Epithelial cell of prostate (primary cell): ENCODE measurements at regions not wholly inside any gene's neighbourhood (a gene's known extent, or its start where the extent isn't known, plus 50 kb on each side); places are given as distances from the start of the nearest gene placed in this dataset.
"Not testable (repeated sequence)": the region's sequence is repeated elsewhere in the genome, so short reads cannot be mapped to it uniquely, and the experiment has no call there.

Experiments used
- DNase-seq: peaks from one replicate; pipeline ENCODE4 v3.0.0-alpha.2; 2011; ENCODE audit warnings: low read depth, low spot score
- H3K27ac ChIP-seq: fragments of 450-650 bp; 2 replicates; pipeline ENCODE4 v1.5.1; 2017; ENCODE audit warnings: mild to moderate bottlenecking

GRCh38 chr1:229851511-229851910 lies 215.5 kb upstream of the GALNT2 start:
- no peak for DNase-seq
- no peak overlapping the region for H3K27ac ChIP-seq

- no peak for DNase-seq
- no peak overlapping the region for H3K27ac ChIP-seq
Observed at GRCh38 chr1:229853751-229854150, 213.3 kb upstream of the GALNT2 start.

- H3K27ac ChIP-seq, result no peak overlapping the region
Observed at GRCh38 chr1:229854620-229855019, 212.4 kb upstream of the GALNT2 start.

GRCh38 chr1:229856009-229856650 lies 210.9 kb upstream of the GALNT2 start:
- H3K27ac ChIP-seq, result no peak overlapping the region
- no peak for DNase-seq

More at GRCh38 chr1:229854620-229855019, 212.4 kb upstream of the GALNT2 start:
- DNase-seq, result no peak

- DNase-seq, result no peak
- no peak overlapping the region for H3K27ac ChIP-seq
Observed at GRCh38 chr1:229857585-229857984, 209.5 kb upstream of the GALNT2 start.

GRCh38 chr1:229859026-229859425 lies 208.0 kb upstream of the GALNT2 start:
- DNase-seq, result no peak
- no peak overlapping the region for H3K27ac ChIP-seq

- H3K27ac ChIP-seq, result no peak overlapping the region
- DNase-seq, result no peak
Observed at GRCh38 chr1:229860926-229861325, 206.1 kb upstream of the GALNT2 start.

GRCh38 chr1:229862017-229862774 lies 204.8 kb upstream of the GALNT2 start:
- no peak for DNase-seq

GRCh38 chr1:229863651-229864545 lies 203.1 kb upstream of the GALNT2 start:
- H3K27ac ChIP-seq, result no peak overlapping the region
- no peak for DNase-seq

More at GRCh38 chr1:229862017-229862774, 204.8 kb upstream of the GALNT2 start:
- no peak overlapping the region for H3K27ac ChIP-seq

- H3K27ac ChIP-seq, result no peak overlapping the region
- no peak for DNase-seq
Observed at GRCh38 chr1:229864686-229865230, 202.3 kb upstream of the GALNT2 start.

GRCh38 chr1:229865321-229865720 lies 201.7 kb upstream of the GALNT2 start:
- H3K27ac ChIP-seq, DNase-seq: not testable (repeated sequence)

- no peak for DNase-seq
- H3K27ac ChIP-seq, result no peak overlapping the region
Observed at GRCh38 chr1:229867726-229868125, 199.3 kb upstream of the GALNT2 start.

GRCh38 chr1:229869240-229869639 lies 197.8 kb upstream of the GALNT2 start:
- H3K27ac ChIP-seq, result no peak overlapping the region
- no peak for DNase-seq

GRCh38 chr1:229869687-229870086 lies 197.4 kb upstream of the GALNT2 start:
- H3K27ac ChIP-seq, result no peak overlapping the region
- DNase-seq, result no peak

GRCh38 chr1:229870381-229870780 lies 196.7 kb upstream of the GALNT2 start:
- H3K27ac ChIP-seq, result no peak overlapping the region
- DNase-seq, result no peak

- H3K27ac ChIP-seq, result no peak overlapping the region
- no peak for DNase-seq
Observed at GRCh38 chr1:229871078-229871676, 195.9 kb upstream of the GALNT2 start.

- DNase-seq, result no peak
- H3K27ac ChIP-seq, result no peak overlapping the region
Observed at GRCh38 chr1:229874136-229874535, 192.9 kb upstream of the GALNT2 start.

- no peak for DNase-seq
- no peak overlapping the region for H3K27ac ChIP-seq
Observed at GRCh38 chr1:229874609-229875008, 192.4 kb upstream of the GALNT2 start.

- no peak for DNase-seq
- H3K27ac ChIP-seq, result no peak overlapping the region
Observed at GRCh38 chr1:229875086-229875485, 192.0 kb upstream of the GALNT2 start.

- DNase-seq, result no peak
- H3K27ac ChIP-seq, result no peak overlapping the region
Observed at GRCh38 chr1:229879746-229880145, 187.3 kb upstream of the GALNT2 start.
